Panc1 (cell line): ENCODE measurements at regions not wholly inside any gene's neighbourhood (a gene's known extent, or its start where the extent isn't known, plus 50 kb on each side); places are given as distances from the start of the nearest gene placed in this dataset.

Experiments used
- ATAC-seq: fragments of 200-7000 bp; cut with Tn5 transposase; 2 replicates; pipeline ENCODE4 v1.9.1; 2020; ENCODE audit warnings: mild to moderate bottlenecking, moderate library complexity
- BruUV-seq: library from RNA; stranded (reverse); fragments of 400-500 nt; replicated peaks from 2 replicates; lab custom pipeline; 2021; lab: Mats Ljungman, UMichigan
- CTCF ChIA-PET: fragments of 300-600 bp; sonication (Branson Sonifier 250); formaldehyde crosslinking; loops from one replicate; lab custom pipeline; 2022; ENCODE audit warnings: antibody characterized with exemption; lab: Charles Lee
- POLR2A ChIA-PET: fragments of 300-600 bp; sonication (Branson Sonifier 250); formaldehyde crosslinking; loops from one replicate; lab custom pipeline; 2022; ENCODE audit warnings: antibody characterized with exemption; lab: Charles Lee
- DNase-seq: peaks from one replicate; pipeline ENCODE4 v3.0.0-alpha.2; 2010; ENCODE audit warnings: low read depth, low spot score
- H3K27ac ChIP-seq: 2 replicates; pipeline ENCODE4 v1.5.1; 2011; ENCODE audit warnings: mild to moderate bottlenecking, low read length, inconsistent platforms
- H3K27me3 ChIP-seq: fragments of 200-500 bp; sonication (Bioruptor generic); 2 replicates; pipeline ENCODE4 v1.6.0; 2014; ENCODE audit warnings: low read length, inconsistent platforms; ENCODE audit not compliant: control insufficient read depth, insufficient read depth
- H3K36me3 ChIP-seq: fragments of 200-500 bp; sonication (Bioruptor generic); 2 replicates; pipeline ENCODE4 v1.5.1; 2014; ENCODE audit warnings: inconsistent platforms, mild to moderate bottlenecking, low read length, moderate library complexity; ENCODE audit not compliant: control insufficient read depth, insufficient read depth
- H3K4me1 ChIP-seq: 2 replicates; pipeline ENCODE4 v1.5.1; 2011; ENCODE audit warnings: inconsistent platforms, mild to moderate bottlenecking, low read length, moderate library complexity; ENCODE audit not compliant: control insufficient read depth, insufficient read depth
- H3K4me3 ChIP-seq, 2 experiments: 2 replicates each; pipeline ENCODE4 v1.5.1; 2011 to 2012; ENCODE audit warnings: low read depth in 2 of 2, low read length in 2 of 2, mild to moderate bottlenecking in 2 of 2, inconsistent platforms in 1 of 2, moderate library complexity in 1 of 2
- H3K9me3 ChIP-seq: fragments of 200-500 bp; sonication (Bioruptor generic); 2 replicates; pipeline ENCODE4 v1.5.1; 2014; ENCODE audit warnings: low read depth, mild to moderate bottlenecking, inconsistent platforms, low read length, moderate library complexity; ENCODE audit not compliant: control insufficient read depth, insufficient read depth
- CTCF ChIP-seq: fragments of 450-650 bp; IDR thresholded peaks from 2 replicates; pipeline ENCODE4 v1.5.1; 2017; ENCODE audit warnings: mild to moderate bottlenecking
- POLR2AphosphoS5 ChIP-seq: IDR thresholded peaks from 2 replicates; pipeline ENCODE4 v1.6.1; 2012; ENCODE audit warnings: mild to moderate bottlenecking, low read depth, low read length, moderate library complexity
- REST ChIP-seq, 2 experiments: IDR thresholded peaks; 2 replicates each; pipeline ENCODE4 v1.6.1; 2011 to 2012; ENCODE audit warnings: low read depth in 2 of 2, control low read depth in 1 of 2, low read length in 1 of 2, mild to moderate bottlenecking in 1 of 2, moderate library complexity in 1 of 2; ENCODE audit not compliant: insufficient read depth in 1 of 2
- SIN3A ChIP-seq: IDR thresholded peaks from 2 replicates; pipeline ENCODE4 v1.6.1; 2012; ENCODE audit warnings: low read depth, mild to moderate bottlenecking, low read length, moderate library complexity, borderline replicate concordance; ENCODE audit not compliant: insufficient read depth
- TCF7L2 ChIP-seq: IDR thresholded peaks from 2 replicates; pipeline ENCODE4 v1.6.1; 2011; ENCODE audit warnings: mild to moderate bottlenecking, low read depth, low read length, inconsistent platforms
- in situ Hi-C: cut with HindIII; loops from 2 replicates; pipeline ENCODE4 v1.10.0; 2016; ENCODE audit warnings: low sequenced_read_pairs, low pct_unique_long_range_greater_than_20kb
- intact Hi-C: fragments of 100-400 bp; cut with micrococcal nuclease; formaldehyde crosslinking; loops from one replicate; pipeline ENCODE4 v1.10.0; 2022; ENCODE audit not compliant: unreplicated experiment

GRCh38 chr3:18011387-18011786 lies 269.0 kb upstream of the TBC1D5 start:
- Histone ChIP-seq H3K4me1 (no peaks in the 10 kb centered on the region), H3K4me3 (no peak overlapping the region), H3K9me3 (no peaks in the 10 kb centered on the region), H3K36me3 (no peaks in the 10 kb centered on the region), H3K27me3 (no peaks in the 10 kb centered on the region), H3K27ac (no peak overlapping the region)
- ATAC-seq (no peak), DNase-seq (no peak)
- TF ChIP-seq TCF7L2 (no peak), POLR2AphosphoS5 (no peak), SIN3A (no peak), REST (IDR thresholded peaks at IDR 0.05; ENCODE audit: insufficient read depth in 1 of 2, low read depth in 2 of 2, low read length in 1 of 2) (no peak), CTCF (no peak)
- POLR2A ChIA-PET, result no interaction called here
- in situ Hi-C loops (no loop called here), intact Hi-C loops (no loop called here)
- no TSS peak for BruUV-seq
- CTCF ChIA-PET, result no interaction called here

GRCh38 chr3:18010001-18010400 lies 267.6 kb upstream of the TBC1D5 start:
- intact Hi-C loops, result no loop called here
- in situ Hi-C loops, result no loop called here
- H3K9me3 ChIP-seq, result no peaks in the 10 kb centered on the region
- ChIA-PET CTCF (interaction anchor here (0.7 kb wide), 1 partner anchor 421 kb away, joined by 5 read pairs; no protein-coding TSS in a partner anchor), POLR2A (no interaction called here)
- H3K27me3 ChIP-seq, result no peaks in the 10 kb centered on the region
- no TSS peak for BruUV-seq
- ATAC-seq, result no peak
- DNase-seq, result no peak
- no peaks in the 10 kb centered on the region for H3K4me1 ChIP-seq
- no peak overlapping the region for H3K27ac ChIP-seq
- H3K36me3 ChIP-seq, result no peaks in the 10 kb centered on the region
- no peak overlapping the region for H3K4me3 ChIP-seq
- TF ChIP-seq POLR2AphosphoS5, result no peak
- no peak for TF ChIP-seq TCF7L2
- TF ChIP-seq SIN3A, result no peak
- TF ChIP-seq REST (IDR thresholded peaks at IDR 0.05; ENCODE audit: insufficient read depth in 1 of 2, low read depth in 2 of 2, low read length in 1 of 2), result no peak
- TF ChIP-seq CTCF, result no peak
